Activated T-helper 2 cell treated with anti-CD3 and anti-CD28 coated beads, Interferon-gamma antibody, Interleukin-2, Interleukin-4, amounts not matched to agents 10 μg/mL and 5 μg/mL and 100 μg/mL, durations not matched to agents 14 hours and 24 hours and 36 hours (primary cell): ENCODE measurements at regions not wholly inside any gene's neighbourhood (a gene's known extent, or its start where the extent isn't known, plus 50 kb on each side); places are given as distances from the start of the nearest gene placed in this dataset.
"Not testable (repeated sequence)": the region's sequence is repeated elsewhere in the genome, so short reads cannot be mapped to it uniquely, and the experiment has no call there.

Experiments used
- DNase-seq: peaks from one replicate; pipeline ENCODE4 v3.0.0; 2021; ENCODE audit warnings: low spot score
- H3K27ac Mint-ChIP-seq: one replicate; pipeline ENCODE4 v1.8.0; 2021; ENCODE audit warnings: mixed read lengths
- H3K27me3 Mint-ChIP-seq: one replicate; pipeline ENCODE4 v1.8.0; 2021; ENCODE audit warnings: low read depth, mixed read lengths
- H3K36me3 Mint-ChIP-seq: one replicate; pipeline ENCODE4 v1.8.0; 2021; ENCODE audit warnings: low read depth, mixed read lengths
- H3K4me1 Mint-ChIP-seq: one replicate; pipeline ENCODE4 v1.8.0; 2021; ENCODE audit warnings: low read depth, mixed read lengths
- H3K4me3 Mint-ChIP-seq: one replicate; pipeline ENCODE4 v1.8.0; 2021; ENCODE audit warnings: low read depth, mild to moderate bottlenecking, moderate library complexity, mixed read lengths
- H3K9me3 Mint-ChIP-seq: one replicate; pipeline ENCODE4 v1.8.0; 2021; ENCODE audit warnings: mixed read lengths
- intact Hi-C: fragments of 100-400 bp; cut with micrococcal nuclease; formaldehyde crosslinking; loops from one replicate; pipeline ENCODE4 v1.15.1; 2023

GRCh38 chr5:33105521-33105941, 335.2 kb upstream of the TARS1 start:
- H3K4me3 Mint-ChIP-seq: no peak overlapping the region
- no peaks in the 10 kb centered on the region for H3K36me3 Mint-ChIP-seq
- DNase-seq: no peak
- intact Hi-C loops: no loop called here
- H3K4me1 Mint-ChIP-seq: no peaks in the 10 kb centered on the region
- no peak overlapping the region for H3K27ac Mint-ChIP-seq
- no peaks in the 10 kb centered on the region for H3K27me3 Mint-ChIP-seq
- peaks cover 56% of the 10 kb centered on the region for H3K9me3 Mint-ChIP-seq

- H3K4me3 Mint-ChIP-seq, H3K36me3 Mint-ChIP-seq, DNase-seq, H3K27ac Mint-ChIP-seq, intact Hi-C loops, H3K4me1 Mint-ChIP-seq, H3K27me3 Mint-ChIP-seq: not testable (repeated sequence)
- peaks cover 36% of the 10 kb centered on the region for H3K9me3 Mint-ChIP-seq
Measured at GRCh38 chr5:33110496-33110895, 330.3 kb upstream of the TARS1 start.

GRCh38 chr5:33114361-33114760, 326.4 kb upstream of the TARS1 start:
- H3K4me1 Mint-ChIP-seq: no peaks in the 10 kb centered on the region
- no peak overlapping the region for H3K27ac Mint-ChIP-seq
- H3K9me3 Mint-ChIP-seq: peaks cover 28% of the 10 kb centered on the region
- no peak for DNase-seq
- intact Hi-C loops: no loop called here
- no peaks in the 10 kb centered on the region for H3K36me3 Mint-ChIP-seq
- H3K4me3 Mint-ChIP-seq: no peak overlapping the region
- no peaks in the 10 kb centered on the region for H3K27me3 Mint-ChIP-seq

DNA sequence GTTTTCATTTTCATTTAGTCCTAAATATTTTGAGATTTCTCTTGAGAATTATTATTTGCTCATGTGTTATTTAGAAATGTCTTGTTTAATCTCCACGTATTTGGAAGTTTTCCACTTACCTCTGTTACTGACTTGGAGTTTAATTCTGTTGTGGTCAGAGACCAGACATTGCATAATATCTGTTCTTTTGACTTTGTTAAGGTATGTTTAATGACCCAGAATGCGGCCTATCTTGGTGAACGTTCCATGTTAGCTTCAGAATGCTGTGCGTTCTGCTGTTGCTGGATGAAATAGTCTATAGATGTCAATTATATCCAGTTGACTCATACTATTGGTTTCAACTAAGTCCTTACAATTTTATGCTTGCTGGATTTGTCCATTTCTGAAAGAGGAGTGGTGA, 325.3 kb upstream of the TARS1 start:
- no peaks in the 10 kb centered on the region for H3K4me1 Mint-ChIP-seq
- H3K27ac Mint-ChIP-seq: no peak overlapping the region
- H3K4me3 Mint-ChIP-seq: no peak overlapping the region
- H3K27me3 Mint-ChIP-seq: no peaks in the 10 kb centered on the region
- H3K9me3 Mint-ChIP-seq: peaks cover 27% of the 10 kb centered on the region
- intact Hi-C loops: no loop called here
- no peaks in the 10 kb centered on the region for H3K36me3 Mint-ChIP-seq
- no peak for DNase-seq

- Mint-ChIP-seq H3K36me3 (no peaks in the 10 kb centered on the region), H3K4me1 (no peaks in the 10 kb centered on the region), H3K4me3 (no peak overlapping the region), H3K27me3 (no peaks in the 10 kb centered on the region), H3K27ac (no peak overlapping the region), H3K9me3 (peaks cover 20% of the 10 kb centered on the region)
- DNase-seq: no peak
- intact Hi-C loops: no loop called here
Measured at GRCh38 chr5:33118761-33119415, 321.9 kb upstream of the TARS1 start.

GRCh38 chr5:33120671-33121070, 320.1 kb upstream of the TARS1 start:
- no peaks in the 10 kb centered on the region for H3K36me3 Mint-ChIP-seq
- DNase-seq: no peak
- no peak overlapping the region for H3K4me3 Mint-ChIP-seq
- intact Hi-C loops: loop anchor here (2.0 kb wide), 1 partner anchor 60 kb away; no protein-coding TSS in a partner anchor
- H3K9me3 Mint-ChIP-seq: peaks cover 20% of the 10 kb centered on the region
- H3K4me1 Mint-ChIP-seq: no peaks in the 10 kb centered on the region
- H3K27ac Mint-ChIP-seq: no peak overlapping the region
- H3K27me3 Mint-ChIP-seq: no peaks in the 10 kb centered on the region

GRCh38 chr5:33129309-33129708, 311.5 kb upstream of the TARS1 start:
- Mint-ChIP-seq H3K4me1 (no peaks in the 10 kb centered on the region), H3K9me3 (peaks cover 33% of the 10 kb centered on the region), H3K27ac (no peak overlapping the region), H3K27me3 (no peaks in the 10 kb centered on the region), H3K36me3 (no peaks in the 10 kb centered on the region), H3K4me3 (no peak overlapping the region)
- intact Hi-C loops: no loop called here
- no peak for DNase-seq

DNA sequence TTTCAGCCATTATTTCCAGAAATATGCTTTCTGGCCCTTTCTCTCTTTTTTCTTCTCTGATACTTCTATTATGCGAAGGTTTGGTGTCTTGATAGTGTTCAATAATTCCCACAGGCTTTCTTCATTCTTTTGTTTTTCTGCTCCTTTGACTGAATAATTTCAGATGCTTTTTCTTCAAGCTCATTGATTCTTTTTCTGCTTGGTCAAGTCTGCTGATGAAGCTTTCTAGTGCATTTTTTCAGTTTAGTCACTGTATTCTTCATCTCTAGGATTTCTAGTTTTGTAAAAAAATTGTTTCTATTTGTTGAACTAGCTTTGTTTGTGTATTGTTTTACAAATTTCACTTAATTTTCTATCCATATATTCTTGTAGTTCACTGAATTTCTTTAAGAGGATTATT, 304.0 kb upstream of the TARS1 start:
- Mint-ChIP-seq H3K9me3 (peaks cover 47% of the 10 kb centered on the region), H3K4me3 (no peak overlapping the region), H3K36me3 (no peaks in the 10 kb centered on the region), H3K27ac (no peak overlapping the region), H3K4me1 (no peaks in the 10 kb centered on the region), H3K27me3 (no peaks in the 10 kb centered on the region)
- DNase-seq: no peak
- intact Hi-C loops: no loop called here

DNA sequence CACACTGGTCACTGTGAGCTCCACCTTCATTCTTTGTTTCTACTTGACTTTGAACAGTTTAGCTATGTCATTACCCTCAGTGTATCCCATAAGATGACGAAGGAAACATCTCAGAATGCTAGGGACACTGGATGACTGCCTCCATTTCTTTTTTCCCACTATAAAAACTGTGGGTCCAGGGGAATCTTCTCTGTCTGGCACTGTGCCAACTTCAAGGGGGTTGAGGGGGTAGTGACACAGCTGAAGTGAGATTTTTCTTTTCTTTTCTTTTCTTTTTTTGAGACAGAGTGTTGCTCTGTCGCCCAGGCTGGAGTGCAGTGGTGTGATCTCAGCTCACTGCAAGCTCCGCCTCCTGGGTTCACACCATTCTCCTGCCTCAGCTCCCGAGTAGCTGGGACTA, 302.6 kb upstream of the TARS1 start:
- H3K4me3 Mint-ChIP-seq, H3K36me3 Mint-ChIP-seq, H3K27ac Mint-ChIP-seq, intact Hi-C loops, H3K4me1 Mint-ChIP-seq, DNase-seq, H3K27me3 Mint-ChIP-seq: not testable (repeated sequence)
- peaks cover 35% of the 10 kb centered on the region for H3K9me3 Mint-ChIP-seq

DNA sequence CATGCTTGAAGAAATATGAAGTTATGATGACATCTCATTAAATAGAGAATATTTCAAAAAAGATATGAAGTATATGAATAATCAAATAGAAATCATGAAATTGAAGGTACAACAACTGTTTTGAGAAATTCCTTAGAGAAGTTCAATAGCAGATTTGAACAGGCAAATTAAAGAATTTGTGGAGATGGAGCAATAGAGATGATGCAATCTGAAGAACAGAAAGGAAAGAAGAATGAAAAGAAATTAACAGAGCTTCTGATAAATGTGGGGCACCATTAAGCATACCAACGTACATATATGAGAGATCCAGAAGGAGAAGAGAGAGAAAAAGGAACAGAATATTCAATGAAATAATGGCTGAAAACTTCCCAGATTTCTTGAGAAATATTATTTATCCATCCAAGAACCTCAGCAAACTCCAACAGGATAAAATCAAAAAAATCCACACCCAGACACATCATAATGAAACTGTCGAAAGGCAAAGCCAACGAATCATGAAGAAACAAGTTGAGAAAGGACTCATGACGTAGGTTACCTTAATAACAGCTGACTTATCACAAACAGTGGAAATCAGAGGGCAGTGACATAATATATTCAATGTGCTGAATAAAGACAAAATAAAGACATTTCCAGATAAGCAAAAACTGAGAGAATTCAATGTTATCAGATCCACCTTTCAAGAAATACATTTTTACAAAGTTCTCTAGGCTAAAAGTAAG, 297.2 kb upstream of the TARS1 start:
- Mint-ChIP-seq H3K4me1 (no peaks in the 10 kb centered on the region), H3K4me3 (no peak overlapping the region), H3K9me3 (peaks cover 5% of the 10 kb centered on the region), H3K27me3 (no peaks in the 10 kb centered on the region), H3K27ac (no peak overlapping the region), H3K36me3 (no peaks in the 10 kb centered on the region)
- no peak for DNase-seq
- intact Hi-C loops: no loop called here

GRCh38 chr5:33146881-33147280, 293.9 kb upstream of the TARS1 start:
- Mint-ChIP-seq H3K27ac (no peak overlapping the region), H3K9me3 (no peaks in the 10 kb centered on the region), H3K27me3 (no peaks in the 10 kb centered on the region), H3K36me3 (no peaks in the 10 kb centered on the region), H3K4me3 (no peak overlapping the region), H3K4me1 (no peaks in the 10 kb centered on the region)
- no peak for DNase-seq
- intact Hi-C loops: no loop called here

- H3K27ac Mint-ChIP-seq: no peak overlapping the region
- no peaks in the 10 kb centered on the region for H3K27me3 Mint-ChIP-seq
Measured at GRCh38 chr5:33148076-33148513, 292.7 kb upstream of the TARS1 start.

GRCh38 chr5:33153372-33153771, 287.4 kb upstream of the TARS1 start:
- Mint-ChIP-seq H3K27ac (no peak overlapping the region), H3K27me3 (no peaks in the 10 kb centered on the region), H3K9me3 (no peaks in the 10 kb centered on the region), H3K4me1 (no peaks in the 10 kb centered on the region), H3K4me3 (no peak overlapping the region), H3K36me3 (no peaks in the 10 kb centered on the region)
- DNase-seq: no peak
- intact Hi-C loops: no loop called here

More at GRCh38 chr5:33148076-33148513, 292.7 kb upstream of the TARS1 start:
- Mint-ChIP-seq H3K4me3 (no peak overlapping the region), H3K9me3 (no peaks in the 10 kb centered on the region), H3K36me3 (no peaks in the 10 kb centered on the region), H3K4me1 (no peaks in the 10 kb centered on the region)
- no peak for DNase-seq
- intact Hi-C loops: no loop called here
